AG09309 (cell line): ENCODE measurements at regions not wholly inside any gene's neighbourhood (a gene's known extent, or its start where the extent isn't known, plus 50 kb on each side); places are given as distances from the start of the nearest gene placed in this dataset.
"Not testable (repeated sequence)": the region's sequence is repeated elsewhere in the genome, so short reads cannot be mapped to it uniquely, and the experiment has no call there.

Source experiments
- DNase-seq: peaks from one replicate; pipeline ENCODE4 v3.0.0-alpha.2; 2010; ENCODE audit warnings: low read depth
- H3K4me3 ChIP-seq: 2 replicates; pipeline ENCODE4 v1.5.1; 2011; ENCODE audit warnings: mild to moderate bottlenecking, low read depth, low read length, moderate library complexity; ENCODE audit not compliant: control insufficient read depth
- TF ChIP-seq, protein P1 (sequence below): IDR thresholded peaks from 2 replicates; pipeline ENCODE4 v1.5.1; 2011; ENCODE audit warnings: mild to moderate bottlenecking, low read depth, low read length, inconsistent platforms; ENCODE audit not compliant: insufficient read depth, control insufficient read depth; ENCODE audit errors: missing control alignments

DNA sequence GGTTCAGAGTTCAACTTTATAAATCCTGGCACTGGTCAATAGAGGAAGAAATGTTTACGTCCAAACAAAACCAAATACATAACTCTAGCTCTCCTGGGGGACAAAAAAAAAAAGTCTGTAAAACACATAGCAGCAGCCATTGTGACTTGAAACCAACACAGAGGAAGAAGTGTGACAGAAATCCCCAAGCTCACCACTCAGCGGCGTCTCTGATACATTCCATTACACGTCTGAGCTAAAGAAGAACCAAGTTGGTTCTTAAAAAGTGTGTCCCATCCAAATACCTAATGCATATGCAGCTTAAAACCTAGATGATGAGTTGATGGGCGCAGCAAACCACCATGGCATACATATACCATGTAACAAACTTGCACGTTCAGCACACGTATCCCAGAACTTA is 58.3 kb upstream of the NANOS1 start:
- TF ChIP-seq, protein P1, sequence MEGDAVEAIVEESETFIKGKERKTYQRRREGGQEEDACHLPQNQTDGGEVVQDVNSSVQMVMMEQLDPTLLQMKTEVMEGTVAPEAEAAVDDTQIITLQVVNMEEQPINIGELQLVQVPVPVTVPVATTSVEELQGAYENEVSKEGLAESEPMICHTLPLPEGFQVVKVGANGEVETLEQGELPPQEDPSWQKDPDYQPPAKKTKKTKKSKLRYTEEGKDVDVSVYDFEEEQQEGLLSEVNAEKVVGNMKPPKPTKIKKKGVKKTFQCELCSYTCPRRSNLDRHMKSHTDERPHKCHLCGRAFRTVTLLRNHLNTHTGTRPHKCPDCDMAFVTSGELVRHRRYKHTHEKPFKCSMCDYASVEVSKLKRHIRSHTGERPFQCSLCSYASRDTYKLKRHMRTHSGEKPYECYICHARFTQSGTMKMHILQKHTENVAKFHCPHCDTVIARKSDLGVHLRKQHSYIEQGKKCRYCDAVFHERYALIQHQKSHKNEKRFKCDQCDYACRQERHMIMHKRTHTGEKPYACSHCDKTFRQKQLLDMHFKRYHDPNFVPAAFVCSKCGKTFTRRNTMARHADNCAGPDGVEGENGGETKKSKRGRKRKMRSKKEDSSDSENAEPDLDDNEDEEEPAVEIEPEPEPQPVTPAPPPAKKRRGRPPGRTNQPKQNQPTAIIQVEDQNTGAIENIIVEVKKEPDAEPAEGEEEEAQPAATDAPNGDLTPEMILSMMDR = no peak
- no peak for DNase-seq
- H3K4me3 ChIP-seq = no peak overlapping the region

DNA sequence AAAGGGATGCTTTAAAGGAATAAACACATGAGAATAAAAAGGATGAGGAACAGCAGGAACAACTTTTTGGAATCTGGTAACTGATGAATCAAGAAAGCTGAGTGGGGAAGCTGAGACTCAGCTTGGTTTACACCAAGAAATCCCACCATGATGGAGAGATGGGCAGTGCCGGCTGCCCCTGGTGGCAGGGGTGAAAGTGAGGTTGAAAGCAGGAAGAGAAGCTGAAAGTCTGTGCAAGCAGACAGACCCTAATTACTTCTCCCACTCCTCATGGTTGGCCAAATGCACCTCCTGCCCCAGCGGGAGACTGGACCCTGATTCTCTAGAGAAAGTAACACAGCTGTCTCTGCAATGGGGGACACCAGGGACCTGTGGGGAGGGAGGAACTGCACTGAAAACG is 57.6 kb upstream of the NANOS1 start:
- TF ChIP-seq, protein P1 = no peak
- no peak for DNase-seq
- no peak overlapping the region for H3K4me3 ChIP-seq

DNA sequence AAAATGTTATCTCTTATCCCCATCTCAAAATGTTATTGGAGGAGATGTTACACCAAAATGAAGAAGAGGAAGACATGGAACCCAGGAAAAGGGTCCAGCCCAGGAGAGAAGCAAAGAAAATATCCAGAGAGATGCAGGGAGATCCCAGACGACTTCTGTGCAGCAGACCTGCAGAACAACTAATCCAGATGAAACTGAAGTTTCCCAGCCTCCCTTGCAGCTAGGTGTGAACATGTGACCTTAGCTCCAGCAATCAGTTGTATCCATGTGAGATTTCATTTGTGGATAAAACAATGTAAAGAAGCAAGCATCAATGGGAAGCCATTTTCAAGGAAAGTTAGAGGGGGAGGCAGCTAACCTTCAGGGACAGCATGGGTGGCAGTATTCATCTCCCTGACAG is 55.8 kb upstream of the NANOS1 start:
- no peak for DNase-seq
- TF ChIP-seq, protein P1 = no peak
- no peak overlapping the region for H3K4me3 ChIP-seq

DNA sequence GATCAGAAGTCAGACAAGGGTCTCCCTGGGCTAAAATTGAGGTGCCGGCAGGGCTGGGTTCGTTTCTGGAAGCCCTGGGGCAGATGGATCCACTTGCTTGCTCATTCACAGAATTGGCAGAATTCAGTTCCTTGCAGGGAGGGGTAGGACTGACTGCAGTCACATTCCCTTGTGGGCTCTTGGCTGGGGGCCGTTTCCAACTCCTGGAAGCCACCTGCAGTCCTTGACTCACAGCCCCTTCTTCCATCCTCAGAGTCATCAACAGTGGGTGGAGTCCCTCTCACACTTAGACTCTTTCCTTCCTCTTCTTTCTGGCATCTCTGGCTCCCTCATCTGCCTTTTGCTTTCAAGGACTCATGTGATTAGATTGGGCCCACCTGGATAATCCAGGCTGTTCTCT is 54.6 kb upstream of the NANOS1 start:
- TF ChIP-seq, protein P1 = no peak
- DNase-seq = no peak
- no peak overlapping the region for H3K4me3 ChIP-seq

DNA sequence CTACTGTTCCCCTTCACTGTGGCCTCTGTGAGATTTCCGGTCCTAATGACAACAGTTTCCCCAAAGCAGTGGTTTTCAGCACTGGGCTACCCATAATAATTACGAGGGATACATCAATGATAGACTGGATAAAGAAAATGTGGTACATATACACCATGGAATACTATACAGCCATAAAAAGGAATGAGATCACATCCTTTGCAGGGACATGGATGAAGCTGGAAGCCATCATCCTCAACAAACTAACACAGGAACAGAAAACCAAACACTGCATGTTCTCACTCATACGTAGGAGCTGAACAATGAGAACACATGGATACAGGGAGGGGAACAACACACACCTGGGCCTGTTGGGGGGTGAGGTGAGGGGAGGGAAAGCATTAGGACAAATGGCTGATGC is 53.3 kb upstream of the NANOS1 start:
- not testable (repeated sequence) for H3K4me3 ChIP-seq, DNase-seq

DNA sequence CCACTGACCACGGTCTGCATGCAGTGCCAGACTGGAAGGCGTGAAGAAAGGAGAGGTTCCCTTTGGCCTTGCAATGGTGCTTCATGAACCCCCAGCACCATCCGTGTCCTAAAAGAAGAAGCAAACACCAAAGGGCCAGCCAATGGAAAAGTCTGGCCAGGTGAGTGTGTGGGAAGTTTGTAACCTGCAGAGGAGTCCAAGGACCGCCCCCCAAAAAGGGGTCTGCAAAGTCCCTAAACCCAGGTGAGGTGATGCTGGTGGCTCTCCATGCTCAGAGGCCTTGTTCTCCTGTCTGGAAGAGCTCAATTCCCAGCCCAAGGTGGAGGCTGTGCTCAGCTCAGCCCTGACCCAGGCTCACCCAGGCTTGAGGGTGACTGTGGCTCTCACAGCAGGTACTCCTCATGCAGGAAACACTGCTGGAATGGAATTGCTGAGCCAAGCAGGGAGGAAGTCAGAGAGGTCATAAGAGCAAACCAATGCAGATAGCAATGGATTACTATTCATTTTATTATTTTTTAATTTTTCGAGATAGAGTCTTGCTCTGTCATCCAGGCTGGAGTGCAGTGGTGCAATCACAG is 52.4 kb upstream of the NANOS1 start:
- TF ChIP-seq, protein P1 = no peak
- no peak for DNase-seq
- H3K4me3 ChIP-seq = no peak overlapping the region

DNA sequence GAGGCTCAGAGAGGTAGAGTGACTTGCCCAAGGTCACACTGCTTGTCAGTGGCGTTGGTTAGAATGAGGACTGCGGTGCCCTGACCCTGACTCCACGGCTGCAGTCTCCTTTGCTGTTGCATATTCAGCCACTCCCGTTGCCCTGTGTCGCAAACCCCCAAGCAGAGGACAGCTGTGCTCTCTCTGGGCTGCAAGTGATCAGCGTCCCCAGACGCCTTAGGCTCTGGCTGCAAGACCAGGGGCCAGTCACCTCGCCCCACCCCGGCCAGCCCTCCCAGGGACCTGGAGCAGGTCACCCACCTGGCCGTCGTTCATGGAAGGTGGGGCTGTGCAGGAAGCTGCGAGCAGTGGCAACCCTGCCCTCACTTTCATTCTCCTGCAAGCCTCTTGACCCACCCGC is 51.7 kb upstream of the NANOS1 start:
- TF ChIP-seq, protein P1 = no peak
- no peak overlapping the region for H3K4me3 ChIP-seq
- DNase-seq = no peak
